Gastrocnemius medialis (tissue), 4 donors: ENCODE measurements at regions not wholly inside any gene's neighbourhood (a gene's known extent, or its start where the extent isn't known, plus 50 kb on each side); places are given as distances from the start of the nearest gene placed in this dataset.

ENCODE experiments used
- ATAC-seq, 2 donors: fragments of 150-250 bp; one replicate each; pipeline ENCODE4 v1.9.1; 2016
- DNase-seq, 2 donors: peaks; one replicate each; pipeline ENCODE4 v3.0.0-alpha.2; 2019
- H3K27ac ChIP-seq, 4 donors: fragments of 200-600 bp; sonication (generic); 1 replicate in 1 of 4; 2 replicates in 3 of 4; pipeline ENCODE4 v1.5.1; 2016 to 2018; ENCODE audit warnings: mild to moderate bottlenecking in 2 of 4, moderate library complexity in 1 of 4
- H3K27me3 ChIP-seq, 3 donors: fragments of 200-600 bp; sonication (generic) in 2 of 3; 1 replicate in 1 of 3; 2 replicates in 2 of 3; pipeline versions ENCODE4 v1.5.1 to v1.6.0; 2016 to 2019; ENCODE audit warnings: mild to moderate bottlenecking in 1 of 3, moderate library complexity in 1 of 3
- H3K36me3 ChIP-seq, 2 donors: fragments of 200-600 bp; sonication (generic) in 1 of 2; one replicate each; pipeline ENCODE4 v1.5.1; 2017 to 2018
- H3K4me1 ChIP-seq, 2 donors: fragments of 200-600 bp; sonication (generic) in 1 of 2; one replicate each; pipeline ENCODE4 v1.5.1; 2016 to 2017; ENCODE audit warnings: mild to moderate bottlenecking in 2 of 2
- H3K4me3 ChIP-seq, 4 donors: fragments of 200-600 bp; sonication (generic) in 3 of 4; 1 replicate in 1 of 4; 2 replicates in 3 of 4; pipeline ENCODE4 v1.5.1; 2016 to 2019; ENCODE audit warnings: mild to moderate bottlenecking in 2 of 4
- H3K9me3 ChIP-seq, 3 donors: fragments of 200-600 bp; sonication (generic) in 2 of 3; 1 replicate in 1 of 3; 2 replicates in 2 of 3; pipeline ENCODE4 v1.5.1; 2016 to 2019
- CTCF ChIP-seq, 5 experiments: fragments of 450-650 bp in 3 of 5; fragments of 200-600 bp in 2 of 5; sonication (generic) in 2 of 5; IDR thresholded peaks in 4 of 5; conservative IDR thresholded peaks in 1 of 5; 1 replicate in 4 of 5; 2 replicates in 1 of 5; pipeline ENCODE4 v1.5.1; 2016 to 2019; ENCODE audit warnings: antibody characterized with exemption in 5 of 5, mild to moderate bottlenecking in 3 of 5, moderate library complexity in 3 of 5
- POLR2A ChIP-seq, 2 donors: fragments of 450-650 bp; IDR thresholded peaks; one replicate each; pipeline ENCODE4 v1.6.1; 2017; ENCODE audit warnings: antibody characterized with exemption in 2 of 2, mild to moderate bottlenecking in 2 of 2, moderate library complexity in 2 of 2
- in situ Hi-C, 4 donors: fragments of 200-750 bp; cut with MboI; loops; one replicate each; pipeline versions ENCODE4 v1.15.0 to v1.8.0; 2017; ENCODE audit warnings: low sequenced_read_pairs in 4 of 4
- intact Hi-C: fragments of 100-400 bp; cut with DNase I; formaldehyde crosslinking; loops from one replicate; pipeline ENCODE4 v1.15.1; 2023; ENCODE audit warnings: low total_unique reads

DNA sequence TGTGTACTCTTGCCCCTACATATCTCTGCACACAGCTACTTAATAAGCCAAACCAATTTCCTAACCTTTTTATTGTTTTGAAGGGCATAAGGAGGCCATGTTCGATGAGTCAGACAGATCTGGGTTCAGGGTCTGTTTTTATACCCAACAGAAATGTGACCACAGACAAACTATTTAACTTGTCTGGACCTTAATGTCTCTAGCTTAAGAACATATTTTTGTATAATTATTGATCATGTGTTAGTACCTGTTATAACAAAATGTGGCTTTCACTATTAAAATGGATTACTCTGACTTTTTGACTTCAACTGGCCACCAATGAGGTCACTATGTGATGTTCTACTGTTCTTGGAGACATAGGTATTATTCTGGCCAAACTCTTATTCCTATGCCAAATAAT lies 507.8 kb upstream of the USP24 start:
- no peaks in the 10 kb centered on the region for H3K27me3 ChIP-seq
- H3K4me3 ChIP-seq = no peak overlapping the region
- DNase-seq (no peak), ATAC-seq (no peak)
- in situ Hi-C loops (no loop called here), intact Hi-C loops (no loop called here)
- H3K36me3 ChIP-seq = no peaks in the 10 kb centered on the region
- H3K4me1 ChIP-seq = peaks cover 13% of the 10 kb centered on the region in 2 donors
- H3K9me3 ChIP-seq = no peaks in the 10 kb centered on the region
- no peak overlapping the region for H3K27ac ChIP-seq
- TF ChIP-seq POLR2A (IDR thresholded peaks at IDR 0.05) (no peak), CTCF (IDR thresholded peaks at IDR 0.05 in 4 of 5, conservative IDR thresholded peaks at IDR 0.05 in 1 of 5) (no peak)

DNA sequence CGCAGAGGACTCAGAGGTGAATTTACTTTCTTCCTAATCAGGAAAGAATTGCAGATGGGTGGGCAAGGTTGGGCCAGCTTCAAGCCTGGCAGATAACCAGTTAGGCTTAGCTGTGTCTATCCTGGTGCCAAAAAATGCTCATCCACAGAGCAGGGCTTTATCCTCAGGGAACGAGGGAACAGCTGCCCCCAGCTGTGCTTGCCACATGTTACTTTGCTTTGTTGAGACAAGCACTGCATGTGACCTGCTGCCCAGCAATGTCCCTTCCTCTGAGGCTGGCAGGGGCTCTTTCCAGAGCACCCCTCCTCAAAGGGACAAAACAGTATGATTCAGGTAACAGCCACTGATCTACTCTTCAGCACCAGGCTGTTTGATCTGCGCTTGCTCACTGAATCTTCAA lies 505.1 kb upstream of the USP24 start:
- no peak overlapping the region for H3K4me3 ChIP-seq
- H3K27ac ChIP-seq = peak overlapping the region in 2 of 4 donors; percentile 36 to 43
- H3K4me1 ChIP-seq = peaks cover 15 to 25% of the 10 kb centered on the region in 2 donors
- no peaks in the 10 kb centered on the region for H3K27me3 ChIP-seq
- intact Hi-C loops (no loop called here), in situ Hi-C loops (no loop called here)
- ATAC-seq = peak in 1 of 2 donors; percentile 28
- no peaks in the 10 kb centered on the region for H3K36me3 ChIP-seq
- DNase-seq = peak in 1 of 2 donors; percentile 19
- TF ChIP-seq CTCF (IDR thresholded peaks at IDR 0.05 in 4 of 5, conservative IDR thresholded peaks at IDR 0.05 in 1 of 5) (no peak), POLR2A (IDR thresholded peaks at IDR 0.05) (no peak)
- H3K9me3 ChIP-seq = no peaks in the 10 kb centered on the region

GRCh38 chr1:55718758-55719671 lies 503.9 kb upstream of the USP24 start:
- intact Hi-C loops = no loop called here
- Histone ChIP-seq H3K27ac (peak overlapping the region; percentile 32 to 48 (median 41)), H3K27me3 (no peaks in the 10 kb centered on the region), H3K36me3 (no peaks in the 10 kb centered on the region), H3K4me1 (peaks cover 15 to 25% of the 10 kb centered on the region in 2 donors), H3K9me3 (no peaks in the 10 kb centered on the region), H3K4me3 (no peak overlapping the region)
- peak; percentile 79 to 90 for ATAC-seq
- TF ChIP-seq CTCF (IDR thresholded peaks at IDR 0.05 in 4 of 5, conservative IDR thresholded peaks at IDR 0.05 in 1 of 5) (no peak), POLR2A (IDR thresholded peaks at IDR 0.05) (no peak)
- DNase-seq = peak; percentile 41 to 68
- in situ Hi-C loops = no loop called here

GRCh38 chr1:55717111-55717510 lies 501.9 kb upstream of the USP24 start:
- H3K27ac ChIP-seq = no peak overlapping the region
- in situ Hi-C loops = no loop called here
- TF ChIP-seq CTCF (IDR thresholded peaks at IDR 0.05 in 4 of 5, conservative IDR thresholded peaks at IDR 0.05 in 1 of 5) (no peak), POLR2A (IDR thresholded peaks at IDR 0.05) (no peak)
- ATAC-seq = no peak
- H3K36me3 ChIP-seq = no peaks in the 10 kb centered on the region
- no peaks in the 10 kb centered on the region for H3K9me3 ChIP-seq
- peaks cover 15 to 25% of the 10 kb centered on the region in 2 donors for H3K4me1 ChIP-seq
- DNase-seq = no peak
- no peaks in the 10 kb centered on the region for H3K27me3 ChIP-seq
- intact Hi-C loops = no loop called here
- no peak overlapping the region for H3K4me3 ChIP-seq
